K562 (cell line): ENCODE measurements at regions not wholly inside any gene's neighbourhood (a gene's known extent, or its start where the extent isn't known, plus 50 kb on each side); places are given as distances from the start of the nearest gene placed in this dataset.

Experiments used
- ATF3 ChIP-seq, 2 experiments: fragments of 450-650 bp in 1 of 2; sonication (generic) in 1 of 2; formaldehyde crosslinking in 1 of 2; IDR thresholded peaks in 1 of 2; conservative IDR thresholded peaks in 1 of 2; 2 replicates each; pipeline versions ENCODE4 v1.6.1 to v1.8.1; 2016 to 2023; ENCODE audit warnings: mild to moderate bottlenecking in 2 of 2, moderate library complexity in 2 of 2, inconsistent platforms in 1 of 2, missing genetic modification reagents in 1 of 2
- E2F3 ChIP-seq: fragments of 250-450 bp; sonication (Bioruptor Pico); IDR thresholded peaks from 2 replicates; pipeline ENCODE4 v1.4.0; 2020; ENCODE audit warnings: mild to moderate bottlenecking
- E2F4 ChIP-seq: sonication (generic); formaldehyde crosslinking; IDR thresholded peaks from 2 replicates; pipeline ENCODE4 v1.8.0; 2022; ENCODE audit warnings: mild to moderate bottlenecking, low read depth, missing genetic modification reagents
- NR1H2 ChIP-seq: sonication (generic); formaldehyde crosslinking; IDR thresholded peaks from 2 replicates; pipeline ENCODE4 v1.4.0; 2020; ENCODE audit warnings: mild to moderate bottlenecking, missing genetic modification reagents
- POLR2A ChIP-seq: fragments of 450-650 bp; conservative IDR thresholded peaks from 2 replicates; pipeline ENCODE4 v1.6.1; 2016
- RFX5 ChIP-seq: IDR thresholded peaks from 2 replicates; pipeline ENCODE4 v1.6.1; 2011; ENCODE audit warnings: low read depth, mild to moderate bottlenecking, improper control_type of control experiment, low read length
- SMC3 ChIP-seq: conservative IDR thresholded peaks from 2 replicates; pipeline ENCODE4 v1.6.1; 2011; ENCODE audit warnings: low read depth, low read length, improper control_type of control experiment; ENCODE audit not compliant: insufficient read depth
- ZFX ChIP-seq: sonication (generic); formaldehyde crosslinking; IDR thresholded peaks from 2 replicates; pipeline ENCODE4 v1.8.0; 2022; ENCODE audit warnings: mild to moderate bottlenecking, missing genetic modification reagents, moderate library complexity
- ZNF830 ChIP-seq: fragments of 250-450 bp; sonication (Bioruptor Pico); IDR thresholded peaks from 2 replicates; pipeline ENCODE4 v1.5.0; 2021; ENCODE audit warnings: mild to moderate bottlenecking

- TF ChIP-seq ATF3 (IDR thresholded peaks at IDR 0.05) (no peak), ATF3 (CRISPR knock-in tag; conservative IDR thresholded peaks at IDR 0.05) (no peak), ZNF830 (CRISPR knock-in tag) (no peak), SMC3 (no peak), E2F4 (CRISPR knock-in tag) (no peak), E2F3 (CRISPR knock-in tag) (no peak), ZFX (no peak), RFX5 (no peak), POLR2A (no peak), NR1H2 (no peak)
Observed at GRCh38 chr2:42921147-42921520, 128.8 kb upstream of the HAAO start.
